DMS79 treated with DMSO at 0.1 percent for 48 hours (cell line): ENCODE measurements at regions not wholly inside any gene's neighbourhood (a gene's known extent, or its start where the extent isn't known, plus 50 kb on each side); places are given as distances from the start of the nearest gene placed in this dataset.

Source experiments
- DNase-seq: peaks from one replicate; lab custom pipeline; 2025; lab: John Stamatoyannopoulos, UW

- peak; percentile 62 for DNase-seq
These were observed 257.4 kb upstream of the ADAMTS9 start for GRCh38 chr3:64945171-64945729.

- no peak for DNase-seq
These were observed 256.1 kb upstream of the ADAMTS9 start for GRCh38 chr3:64943866-64944265.

GRCh38 chr3:64940596-64941348, 253.0 kb upstream of the ADAMTS9 start:
- no peak for DNase-seq

- DNase-seq: no peak
These were observed 252.1 kb upstream of the ADAMTS9 start for GRCh38 chr3:64939747-64940450.

- no peak for DNase-seq
These were observed 251.5 kb upstream of the ADAMTS9 start for GRCh38 chr3:64939309-64939708.

GRCh38 chr3:64936556-64936955, 248.8 kb upstream of the ADAMTS9 start:
- no peak for DNase-seq

- no peak for DNase-seq
These were observed 248.2 kb upstream of the ADAMTS9 start for GRCh38 chr3:64935971-64936370.

- no peak for DNase-seq
These were observed 245.0 kb upstream of the ADAMTS9 start for GRCh38 chr3:64932666-64933342.

GRCh38 chr3:64932016-64932518, 244.3 kb upstream of the ADAMTS9 start:
- no peak for DNase-seq

- DNase-seq: no peak
These were observed 243.1 kb upstream of the ADAMTS9 start for GRCh38 chr3:64930891-64931290.

- DNase-seq: no peak
These were observed 240.9 kb upstream of the ADAMTS9 start for GRCh38 chr3:64928683-64929082.

- no peak for DNase-seq
These were observed 239.9 kb upstream of the ADAMTS9 start for GRCh38 chr3:64927689-64928088.

GRCh38 chr3:64925575-64925974, 237.8 kb upstream of the ADAMTS9 start:
- no peak for DNase-seq

- DNase-seq: no peak
These were observed 237.2 kb upstream of the ADAMTS9 start for GRCh38 chr3:64924961-64925360.

GRCh38 chr3:64922213-64922612, 234.4 kb upstream of the ADAMTS9 start:
- DNase-seq: no peak

- DNase-seq: no peak
These were observed 233.7 kb upstream of the ADAMTS9 start for GRCh38 chr3:64921281-64922065.

- no peak for DNase-seq
These were observed 232.1 kb upstream of the ADAMTS9 start for GRCh38 chr3:64919934-64920333.

- DNase-seq: no peak
These were observed 231.2 kb upstream of the ADAMTS9 start for GRCh38 chr3:64918989-64919388.

- DNase-seq: no peak
These were observed 230.2 kb upstream of the ADAMTS9 start for GRCh38 chr3:64917914-64918453.

- no peak for DNase-seq
These were observed 229.1 kb upstream of the ADAMTS9 start for GRCh38 chr3:64916937-64917336.

- DNase-seq: no peak
These were observed 228.5 kb upstream of the ADAMTS9 start for GRCh38 chr3:64916192-64916798.
